GM12878 (cell line): ENCODE measurements at regions not wholly inside any gene's neighbourhood (a gene's known extent, or its start where the extent isn't known, plus 50 kb on each side); places are given as distances from the start of the nearest gene placed in this dataset.

Experiments used
- FOS ChIP-seq: IDR thresholded peaks from 3 replicates; pipeline ENCODE4 v1.6.1; 2011; ENCODE audit warnings: borderline replicate concordance; ENCODE audit not compliant: insufficient read length; ENCODE audit errors: extremely low read depth
- KAT2A ChIP-seq: conservative IDR thresholded peaks from 2 replicates; pipeline ENCODE4 v1.6.1; 2011; ENCODE audit warnings: low read depth, low read length; ENCODE audit not compliant: control insufficient read depth
- PBX3 ChIP-seq: IDR thresholded peaks from 2 replicates; pipeline ENCODE4 v1.6.1; 2011; ENCODE audit warnings: mild to moderate bottlenecking, low read depth, low read length, moderate library complexity; ENCODE audit not compliant: insufficient replicate concordance
- TF ChIP-seq, protein P1 (sequence below): fragments of 150-350 bp; IDR thresholded peaks from 2 replicates; pipeline ENCODE4 v1.6.1; 2014; ENCODE audit warnings: mild to moderate bottlenecking, low read depth, low read length
- TF ChIP-seq, protein P2 (sequence below): fragments of 450-650 bp; IDR thresholded peaks from 2 replicates; pipeline ENCODE4 v1.6.1; 2017; ENCODE audit warnings: mild to moderate bottlenecking, moderate library complexity
- TF ChIP-seq, protein P3 (sequence below): IDR thresholded peaks from 2 replicates; pipeline ENCODE4 v1.6.1; 2012; ENCODE audit warnings: low read depth, low read length, improper control_type of control experiment

- TF ChIP-seq, protein P1, sequence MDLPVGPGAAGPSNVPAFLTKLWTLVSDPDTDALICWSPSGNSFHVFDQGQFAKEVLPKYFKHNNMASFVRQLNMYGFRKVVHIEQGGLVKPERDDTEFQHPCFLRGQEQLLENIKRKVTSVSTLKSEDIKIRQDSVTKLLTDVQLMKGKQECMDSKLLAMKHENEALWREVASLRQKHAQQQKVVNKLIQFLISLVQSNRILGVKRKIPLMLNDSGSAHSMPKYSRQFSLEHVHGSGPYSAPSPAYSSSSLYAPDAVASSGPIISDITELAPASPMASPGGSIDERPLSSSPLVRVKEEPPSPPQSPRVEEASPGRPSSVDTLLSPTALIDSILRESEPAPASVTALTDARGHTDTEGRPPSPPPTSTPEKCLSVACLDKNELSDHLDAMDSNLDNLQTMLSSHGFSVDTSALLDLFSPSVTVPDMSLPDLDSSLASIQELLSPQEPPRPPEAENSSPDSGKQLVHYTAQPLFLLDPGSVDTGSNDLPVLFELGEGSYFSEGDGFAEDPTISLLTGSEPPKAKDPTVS = no peak
- TF ChIP-seq, protein P2, sequence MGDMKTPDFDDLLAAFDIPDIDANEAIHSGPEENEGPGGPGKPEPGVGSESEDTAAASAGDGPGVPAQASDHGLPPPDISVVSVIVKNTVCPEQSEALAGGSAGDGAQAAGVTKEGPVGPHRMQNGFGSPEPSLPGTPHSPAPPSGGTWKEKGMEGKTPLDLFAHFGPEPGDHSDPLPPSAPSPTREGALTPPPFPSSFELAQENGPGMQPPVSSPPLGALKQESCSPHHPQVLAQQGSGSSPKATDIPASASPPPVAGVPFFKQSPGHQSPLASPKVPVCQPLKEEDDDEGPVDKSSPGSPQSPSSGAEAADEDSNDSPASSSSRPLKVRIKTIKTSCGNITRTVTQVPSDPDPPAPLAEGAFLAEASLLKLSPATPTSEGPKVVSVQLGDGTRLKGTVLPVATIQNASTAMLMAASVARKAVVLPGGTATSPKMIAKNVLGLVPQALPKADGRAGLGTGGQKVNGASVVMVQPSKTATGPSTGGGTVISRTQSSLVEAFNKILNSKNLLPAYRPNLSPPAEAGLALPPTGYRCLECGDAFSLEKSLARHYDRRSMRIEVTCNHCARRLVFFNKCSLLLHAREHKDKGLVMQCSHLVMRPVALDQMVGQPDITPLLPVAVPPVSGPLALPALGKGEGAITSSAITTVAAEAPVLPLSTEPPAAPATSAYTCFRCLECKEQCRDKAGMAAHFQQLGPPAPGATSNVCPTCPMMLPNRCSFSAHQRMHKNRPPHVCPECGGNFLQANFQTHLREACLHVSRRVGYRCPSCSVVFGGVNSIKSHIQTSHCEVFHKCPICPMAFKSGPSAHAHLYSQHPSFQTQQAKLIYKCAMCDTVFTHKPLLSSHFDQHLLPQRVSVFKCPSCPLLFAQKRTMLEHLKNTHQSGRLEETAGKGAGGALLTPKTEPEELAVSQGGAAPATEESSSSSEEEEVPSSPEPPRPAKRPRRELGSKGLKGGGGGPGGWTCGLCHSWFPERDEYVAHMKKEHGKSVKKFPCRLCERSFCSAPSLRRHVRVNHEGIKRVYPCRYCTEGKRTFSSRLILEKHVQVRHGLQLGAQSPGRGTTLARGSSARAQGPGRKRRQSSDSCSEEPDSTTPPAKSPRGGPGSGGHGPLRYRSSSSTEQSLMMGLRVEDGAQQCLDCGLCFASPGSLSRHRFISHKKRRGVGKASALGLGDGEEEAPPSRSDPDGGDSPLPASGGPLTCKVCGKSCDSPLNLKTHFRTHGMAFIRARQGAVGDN = no peak
- TF ChIP-seq PBX3 = no peak
- TF ChIP-seq KAT2A = no peak
- TF ChIP-seq, protein P3, sequence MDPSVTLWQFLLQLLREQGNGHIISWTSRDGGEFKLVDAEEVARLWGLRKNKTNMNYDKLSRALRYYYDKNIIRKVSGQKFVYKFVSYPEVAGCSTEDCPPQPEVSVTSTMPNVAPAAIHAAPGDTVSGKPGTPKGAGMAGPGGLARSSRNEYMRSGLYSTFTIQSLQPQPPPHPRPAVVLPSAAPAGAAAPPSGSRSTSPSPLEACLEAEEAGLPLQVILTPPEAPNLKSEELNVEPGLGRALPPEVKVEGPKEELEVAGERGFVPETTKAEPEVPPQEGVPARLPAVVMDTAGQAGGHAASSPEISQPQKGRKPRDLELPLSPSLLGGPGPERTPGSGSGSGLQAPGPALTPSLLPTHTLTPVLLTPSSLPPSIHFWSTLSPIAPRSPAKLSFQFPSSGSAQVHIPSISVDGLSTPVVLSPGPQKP = no peak
- TF ChIP-seq FOS = no peak
These were observed 147.5 kb downstream of the BMP2 start (continued) for GRCh38 chr20:6914986-6915385.
